ENCODE measurements at regions not wholly inside any gene's neighbourhood (a gene's known extent, or its start where the extent isn't known, plus 50 kb on each side); places are given as distances from the start of the nearest gene placed in this dataset.

- Mint-ChIP-seq H3K9me3 (ENCODE audit: unreplicated experiment) (no peaks in the 10 kb centered on the region), H3K4me1 (ENCODE audit: unreplicated experiment) (no peaks in the 10 kb centered on the region)
- no peak for TF ChIP-seq CTCF (IDR thresholded peaks at IDR 0.05; ENCODE audit: unreplicated experiment)
Observed at GRCh38 chr12:20317554-20317953, 50.8 kb upstream of the PDE3A start.

More at GRCh38 chr12:20317554-20317953, 50.8 kb upstream of the PDE3A start:
- no peaks in the 10 kb centered on the region for H3K36me3 Mint-ChIP-seq (ENCODE audit: low read depth, unreplicated experiment)
- DNase-seq (ENCODE audit: low spot score) = no peak
- H3K27ac Mint-ChIP-seq (ENCODE audit: unreplicated experiment) = no peak overlapping the region
- no peak overlapping the region for H3K4me3 Mint-ChIP-seq (ENCODE audit: unreplicated experiment)
- no peaks in the 10 kb centered on the region for H3K27me3 Mint-ChIP-seq (ENCODE audit: unreplicated experiment)
